Esophagus muscularis mucosa (tissue), 4 donors: ENCODE measurements at regions not wholly inside any gene's neighbourhood (a gene's known extent, or its start where the extent isn't known, plus 50 kb on each side); places are given as distances from the start of the nearest gene placed in this dataset.

ENCODE experiments used
- EP300 ChIP-seq: sonication (generic); formaldehyde crosslinking; IDR thresholded peaks from one replicate; pipeline ENCODE4 v1.6.1; 2017; ENCODE audit warnings: antibody characterized with exemption
- POLR2A ChIP-seq: fragments of 450-650 bp; IDR thresholded peaks from one replicate; pipeline ENCODE4 v1.6.1; 2017; ENCODE audit warnings: antibody characterized with exemption, moderate library complexity, mild to moderate bottlenecking, low read depth
- POLR2AphosphoS5 ChIP-seq, 2 donors: sonication (generic); formaldehyde crosslinking; IDR thresholded peaks; one replicate each; pipeline ENCODE4 v1.6.1; 2017; ENCODE audit warnings: antibody characterized with exemption in 2 of 2
- TF ChIP-seq, protein P1 (sequence below), 3 experiments: fragments of 200-600 bp in 2 of 3; fragments of 450-650 bp in 1 of 3; sonication (generic) in 2 of 3; IDR thresholded peaks; one replicate each; pipeline ENCODE4 v1.5.1; 2017 to 2019; ENCODE audit warnings: antibody characterized with exemption in 3 of 3, mild to moderate bottlenecking in 2 of 3, moderate library complexity in 1 of 3

GRCh38 chr11:27847496-27847895 lies 147.2 kb upstream of the BDNF start:
- no peak for TF ChIP-seq EP300
- TF ChIP-seq POLR2A, result no peak
- TF ChIP-seq, protein P1, sequence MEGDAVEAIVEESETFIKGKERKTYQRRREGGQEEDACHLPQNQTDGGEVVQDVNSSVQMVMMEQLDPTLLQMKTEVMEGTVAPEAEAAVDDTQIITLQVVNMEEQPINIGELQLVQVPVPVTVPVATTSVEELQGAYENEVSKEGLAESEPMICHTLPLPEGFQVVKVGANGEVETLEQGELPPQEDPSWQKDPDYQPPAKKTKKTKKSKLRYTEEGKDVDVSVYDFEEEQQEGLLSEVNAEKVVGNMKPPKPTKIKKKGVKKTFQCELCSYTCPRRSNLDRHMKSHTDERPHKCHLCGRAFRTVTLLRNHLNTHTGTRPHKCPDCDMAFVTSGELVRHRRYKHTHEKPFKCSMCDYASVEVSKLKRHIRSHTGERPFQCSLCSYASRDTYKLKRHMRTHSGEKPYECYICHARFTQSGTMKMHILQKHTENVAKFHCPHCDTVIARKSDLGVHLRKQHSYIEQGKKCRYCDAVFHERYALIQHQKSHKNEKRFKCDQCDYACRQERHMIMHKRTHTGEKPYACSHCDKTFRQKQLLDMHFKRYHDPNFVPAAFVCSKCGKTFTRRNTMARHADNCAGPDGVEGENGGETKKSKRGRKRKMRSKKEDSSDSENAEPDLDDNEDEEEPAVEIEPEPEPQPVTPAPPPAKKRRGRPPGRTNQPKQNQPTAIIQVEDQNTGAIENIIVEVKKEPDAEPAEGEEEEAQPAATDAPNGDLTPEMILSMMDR (IDR thresholded peaks at IDR 0.05), result no peak
- TF ChIP-seq POLR2AphosphoS5 (IDR thresholded peaks at IDR 0.05), result no peak
